ENCODE measurements at regions not wholly inside any gene's neighbourhood (a gene's known extent, or its start where the extent isn't known, plus 50 kb on each side); places are given as distances from the start of the nearest gene placed in this dataset.

DNA sequence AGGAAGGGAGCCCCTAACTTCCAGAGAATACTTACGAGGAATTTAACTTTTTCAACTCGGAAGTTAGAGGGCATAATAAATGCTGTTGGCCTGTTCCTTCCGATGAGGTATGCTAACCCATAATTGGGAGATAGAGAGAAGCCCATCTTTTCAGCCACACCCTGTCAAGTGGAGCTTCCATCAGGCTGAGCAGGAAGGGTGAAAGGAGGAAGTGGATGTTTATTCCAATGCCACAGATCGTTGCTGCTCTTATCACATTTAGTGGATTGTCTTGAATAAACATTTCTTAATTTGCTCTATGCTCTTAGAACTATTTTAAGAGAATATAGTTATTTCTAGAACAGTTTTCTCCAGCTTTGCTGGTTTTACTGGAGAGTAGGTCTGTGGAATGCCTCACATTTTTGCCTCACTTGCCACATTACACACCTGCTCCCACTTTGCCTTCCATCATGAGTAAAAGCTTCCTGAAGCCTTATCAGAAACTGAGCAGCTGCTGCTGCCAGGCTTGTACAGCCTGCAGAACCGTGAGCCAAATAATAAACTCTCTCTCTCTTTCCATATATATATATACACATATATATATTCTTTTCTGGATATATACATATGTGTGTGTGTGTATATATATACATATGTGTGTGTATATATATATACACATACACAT lies 60.0 kb upstream of the RGS21 start:
- TF ChIP-seq, protein P1, sequence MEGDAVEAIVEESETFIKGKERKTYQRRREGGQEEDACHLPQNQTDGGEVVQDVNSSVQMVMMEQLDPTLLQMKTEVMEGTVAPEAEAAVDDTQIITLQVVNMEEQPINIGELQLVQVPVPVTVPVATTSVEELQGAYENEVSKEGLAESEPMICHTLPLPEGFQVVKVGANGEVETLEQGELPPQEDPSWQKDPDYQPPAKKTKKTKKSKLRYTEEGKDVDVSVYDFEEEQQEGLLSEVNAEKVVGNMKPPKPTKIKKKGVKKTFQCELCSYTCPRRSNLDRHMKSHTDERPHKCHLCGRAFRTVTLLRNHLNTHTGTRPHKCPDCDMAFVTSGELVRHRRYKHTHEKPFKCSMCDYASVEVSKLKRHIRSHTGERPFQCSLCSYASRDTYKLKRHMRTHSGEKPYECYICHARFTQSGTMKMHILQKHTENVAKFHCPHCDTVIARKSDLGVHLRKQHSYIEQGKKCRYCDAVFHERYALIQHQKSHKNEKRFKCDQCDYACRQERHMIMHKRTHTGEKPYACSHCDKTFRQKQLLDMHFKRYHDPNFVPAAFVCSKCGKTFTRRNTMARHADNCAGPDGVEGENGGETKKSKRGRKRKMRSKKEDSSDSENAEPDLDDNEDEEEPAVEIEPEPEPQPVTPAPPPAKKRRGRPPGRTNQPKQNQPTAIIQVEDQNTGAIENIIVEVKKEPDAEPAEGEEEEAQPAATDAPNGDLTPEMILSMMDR (IDR thresholded peaks at IDR 0.05 in 8 of 11, conservative IDR thresholded peaks at IDR 0.05 in 3 of 11): no peak
- TF ChIP-seq POLR2A (IDR thresholded peaks at IDR 0.05): no peak

Data from spleen (tissue), 7 donors.